ENCODE measurements at regions not wholly inside any gene's neighbourhood (a gene's known extent, or its start where the extent isn't known, plus 50 kb on each side); places are given as distances from the start of the nearest gene placed in this dataset.

DNA sequence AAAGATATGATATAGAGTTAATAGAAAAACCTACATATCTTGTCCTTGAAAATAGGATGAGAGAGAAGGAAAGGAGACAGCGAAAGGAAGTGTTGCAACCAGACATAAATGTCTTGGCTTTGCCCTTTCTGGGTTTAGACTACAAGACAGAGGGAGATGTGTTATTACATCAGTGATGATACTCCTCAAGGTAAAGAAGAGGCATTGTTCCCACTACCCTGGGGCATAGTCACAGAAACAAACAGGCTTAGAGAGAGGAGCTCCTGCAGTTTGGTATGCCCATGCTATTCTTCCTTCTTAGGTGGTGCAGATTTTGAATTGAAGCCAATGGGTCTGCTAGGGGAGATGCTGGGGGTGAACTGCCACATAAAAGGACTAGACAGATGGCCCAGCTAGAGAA is 166.8 kb upstream of the RFX3 start:
- no peak overlapping the region for H3K4me3 ChIP-seq
- no peak overlapping the region for H3K27ac ChIP-seq
- no peaks in the 10 kb centered on the region for H3K36me3 ChIP-seq
- TF ChIP-seq, protein P1, sequence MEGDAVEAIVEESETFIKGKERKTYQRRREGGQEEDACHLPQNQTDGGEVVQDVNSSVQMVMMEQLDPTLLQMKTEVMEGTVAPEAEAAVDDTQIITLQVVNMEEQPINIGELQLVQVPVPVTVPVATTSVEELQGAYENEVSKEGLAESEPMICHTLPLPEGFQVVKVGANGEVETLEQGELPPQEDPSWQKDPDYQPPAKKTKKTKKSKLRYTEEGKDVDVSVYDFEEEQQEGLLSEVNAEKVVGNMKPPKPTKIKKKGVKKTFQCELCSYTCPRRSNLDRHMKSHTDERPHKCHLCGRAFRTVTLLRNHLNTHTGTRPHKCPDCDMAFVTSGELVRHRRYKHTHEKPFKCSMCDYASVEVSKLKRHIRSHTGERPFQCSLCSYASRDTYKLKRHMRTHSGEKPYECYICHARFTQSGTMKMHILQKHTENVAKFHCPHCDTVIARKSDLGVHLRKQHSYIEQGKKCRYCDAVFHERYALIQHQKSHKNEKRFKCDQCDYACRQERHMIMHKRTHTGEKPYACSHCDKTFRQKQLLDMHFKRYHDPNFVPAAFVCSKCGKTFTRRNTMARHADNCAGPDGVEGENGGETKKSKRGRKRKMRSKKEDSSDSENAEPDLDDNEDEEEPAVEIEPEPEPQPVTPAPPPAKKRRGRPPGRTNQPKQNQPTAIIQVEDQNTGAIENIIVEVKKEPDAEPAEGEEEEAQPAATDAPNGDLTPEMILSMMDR (IDR thresholded peaks at IDR 0.05), result no peak
- no peak for TF ChIP-seq POLR2A (IDR thresholded peaks at IDR 0.05)
- no peaks in the 10 kb centered on the region for H3K4me1 ChIP-seq
- no peaks in the 10 kb centered on the region for H3K9me3 ChIP-seq
- H3K27me3 ChIP-seq, result no peaks in the 10 kb centered on the region
- intact Hi-C loops (cut with DNase I; ENCODE audit: low total_unique reads), result no loop called here
- no peak for DNase-seq

- Histone ChIP-seq H3K27me3 (no peaks in the 10 kb centered on the region), H3K4me1 (no peaks in the 10 kb centered on the region), H3K4me3 (no peak overlapping the region), H3K9me3 (no peaks in the 10 kb centered on the region), H3K36me3 (no peaks in the 10 kb centered on the region), H3K27ac (no peak overlapping the region)
- intact Hi-C loops (cut with DNase I; ENCODE audit: low total_unique reads), result no loop called here
- no peak for TF ChIP-seq POLR2A (IDR thresholded peaks at IDR 0.05)
- TF ChIP-seq, protein P1 (IDR thresholded peaks at IDR 0.05), result no peak
- DNase-seq, result no peak
Measured at GRCh38 chr9:3689555-3689954, 163.8 kb upstream of the RFX3 start.

GRCh38 chr9:3687145-3687544 is 161.3 kb upstream of the RFX3 start:
- Histone ChIP-seq H3K4me1 (no peaks in the 10 kb centered on the region), H3K9me3 (no peaks in the 10 kb centered on the region), H3K27ac (no peak overlapping the region), H3K4me3 (no peak overlapping the region), H3K27me3 (no peaks in the 10 kb centered on the region), H3K36me3 (no peaks in the 10 kb centered on the region)
- intact Hi-C loops (cut with DNase I; ENCODE audit: low total_unique reads), result no loop called here
- TF ChIP-seq, protein P1 (IDR thresholded peaks at IDR 0.05), result no peak
- TF ChIP-seq POLR2A (IDR thresholded peaks at IDR 0.05), result no peak
- no peak for DNase-seq

- Histone ChIP-seq H3K9me3 (no peaks in the 10 kb centered on the region), H3K36me3 (no peaks in the 10 kb centered on the region), H3K27ac (no peak overlapping the region), H3K4me3 (no peak overlapping the region), H3K4me1 (no peaks in the 10 kb centered on the region), H3K27me3 (no peaks in the 10 kb centered on the region)
- TF ChIP-seq POLR2A (IDR thresholded peaks at IDR 0.05), result no peak
- TF ChIP-seq, protein P1 (IDR thresholded peaks at IDR 0.05), result no peak
- intact Hi-C loops (cut with DNase I; ENCODE audit: low total_unique reads), result no loop called here
- DNase-seq, result no peak
Measured at GRCh38 chr9:3682186-3682585, 156.4 kb upstream of the RFX3 start.

DNA sequence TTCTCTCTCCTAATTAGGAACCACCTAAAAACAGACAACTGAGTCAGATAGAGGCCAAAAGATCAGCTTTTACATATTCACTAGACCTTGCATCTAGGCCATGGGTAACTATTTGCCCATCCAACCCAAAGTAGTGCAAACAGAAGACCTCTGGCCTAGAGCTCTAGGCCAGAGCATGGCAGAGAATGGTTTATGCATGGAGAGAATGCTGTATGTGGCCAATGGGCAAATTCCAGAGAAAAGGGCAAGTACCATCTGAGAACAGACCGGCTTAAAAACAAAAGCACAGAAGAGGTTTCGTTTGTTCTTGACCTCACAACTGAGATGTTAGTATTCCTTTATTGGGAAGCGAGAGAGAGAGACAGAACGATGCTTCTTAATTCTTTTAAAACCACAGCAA is 151.7 kb upstream of the RFX3 start:
- Histone ChIP-seq H3K27me3 (no peaks in the 10 kb centered on the region), H3K36me3 (no peaks in the 10 kb centered on the region), H3K4me1 (no peaks in the 10 kb centered on the region), H3K4me3 (no peak overlapping the region), H3K9me3 (no peaks in the 10 kb centered on the region), H3K27ac (no peak overlapping the region)
- DNase-seq, result no peak
- intact Hi-C loops (cut with DNase I; ENCODE audit: low total_unique reads), result no loop called here
- TF ChIP-seq, protein P1 (IDR thresholded peaks at IDR 0.05), result no peak
- no peak for TF ChIP-seq POLR2A (IDR thresholded peaks at IDR 0.05)

Data from uterus (tissue), 3 donors.